Right cardiac atrium (tissue), 5 donors: ENCODE measurements at regions not wholly inside any gene's neighbourhood (a gene's known extent, or its start where the extent isn't known, plus 50 kb on each side); places are given as distances from the start of the nearest gene placed in this dataset.
A peak's percentile ranks its signal among the peaks of the same experiment; 100 is the strongest.

Experiments
- ATAC-seq, 2 donors: fragments of 200-7000 bp; cut with Tn5 transposase; one replicate each; pipeline versions ENCODE4 v1.8.0 to v1.9.1; 2020; ENCODE audit warnings: moderate library complexity in 2 of 2, mild to moderate bottlenecking in 1 of 2
- DNase-seq, 3 donors: peaks; one replicate each; pipeline ENCODE4 v3.0.0-alpha.2; 2020
- H3K27ac ChIP-seq: one replicate; pipeline ENCODE4 v1.5.1; 2013; ENCODE audit warnings: mild to moderate bottlenecking, low read length, control low read depth, moderate library complexity
- H3K27me3 ChIP-seq: one replicate; pipeline ENCODE4 v1.6.1; 2013; ENCODE audit not compliant: control insufficient read depth, insufficient read depth
- H3K4me1 ChIP-seq: one replicate; pipeline ENCODE4 v1.6.1; 2013; ENCODE audit warnings: low read length; ENCODE audit not compliant: control insufficient read depth, insufficient read depth
- H3K4me3 ChIP-seq: one replicate; pipeline ENCODE4 v1.5.1; 2013; ENCODE audit warnings: low read length, control low read depth
- H3K9me3 ChIP-seq: one replicate; pipeline ENCODE4 v1.6.1; 2013; ENCODE audit warnings: low read length; ENCODE audit not compliant: control insufficient read depth
- WGBS: extraction: QIAGEN DNeasy Blood & Tissue Kit; methylation state at CpG from one replicate; pipeline ENCODE4 v1.1.7; 2013; 5-methylcytosine and 5-hydroxymethylcytosine counted together
- intact Hi-C, 4 donors: fragments of 100-400 bp; cut with DNase I; formaldehyde crosslinking; loops; one replicate each; pipeline versions ENCODE4 v1.11.0 to v1.14.0; 2022 to 2023
- donor health status: healthy with polysubstance abuse.
- donor health status: DM: no; HTN: yes; CAD: no.
- donor health status: DM: no; HTN: no; CAD: no.
- donor health status: DM: no; HTN: yes; CAD: no; lungs with severe emphysema.
- donor health status: DM: yes; HTN: yes; CAD: no.

GRCh38 chr16:73337373-73338296 is 289.7 kb upstream of the ZFHX3 start:
- no peaks in the 10 kb centered on the region for H3K4me1 ChIP-seq
- 78% methylated on average over 11 of the region's 11 CpGs for WGBS
- H3K27ac ChIP-seq: no peak overlapping the region
- H3K27me3 ChIP-seq: no peaks in the 10 kb centered on the region
- ATAC-seq: no peak
- no peak overlapping the region for H3K4me3 ChIP-seq
- intact Hi-C loops: no loop called here
- H3K9me3 ChIP-seq: no peaks in the 10 kb centered on the region
- DNase-seq: no peak

- intact Hi-C loops: no loop called here
- H3K4me3 ChIP-seq: no peak overlapping the region
- peaks cover 1% of the 10 kb centered on the region for H3K9me3 ChIP-seq
- H3K27ac ChIP-seq: no peak overlapping the region
- DNase-seq: no peak
- WGBS: 72% methylated on average over 16 of the region's 16 CpGs
- ATAC-seq: no peak
- no peaks in the 10 kb centered on the region for H3K4me1 ChIP-seq
- no peaks in the 10 kb centered on the region for H3K27me3 ChIP-seq
Measured at GRCh38 chr16:73329358-73330286, 281.7 kb upstream of the ZFHX3 start.

GRCh38 chr16:73326770-73327470 is 279.0 kb upstream of the ZFHX3 start:
- Histone ChIP-seq H3K9me3 (peaks cover 1% of the 10 kb centered on the region), H3K4me1 (no peaks in the 10 kb centered on the region), H3K27ac (no peak overlapping the region), H3K4me3 (no peak overlapping the region), H3K27me3 (no peaks in the 10 kb centered on the region)
- no peak for ATAC-seq
- intact Hi-C loops: no loop called here
- 50% methylated on average over 5 of the region's 5 CpGs for WGBS
- no peak for DNase-seq

GRCh38 chr16:73326221-73326620 is 278.3 kb upstream of the ZFHX3 start:
- Histone ChIP-seq H3K9me3 (peaks cover 1% of the 10 kb centered on the region), H3K27ac (no peak overlapping the region), H3K4me3 (no peak overlapping the region), H3K4me1 (no peaks in the 10 kb centered on the region), H3K27me3 (no peaks in the 10 kb centered on the region)
- WGBS: 82% methylated on average over 7 of the region's 7 CpGs
- DNase-seq (no peak), ATAC-seq (no peak)
- intact Hi-C loops: no loop called here

- H3K27ac ChIP-seq: no peak overlapping the region
- no peak overlapping the region for H3K4me3 ChIP-seq
- no peaks in the 10 kb centered on the region for H3K27me3 ChIP-seq
- 37% methylated on average over 1 of the region's 1 CpG for WGBS
- DNase-seq: peak in 2 of 3 donors; percentile 15 to 67
- no peaks in the 10 kb centered on the region for H3K9me3 ChIP-seq
- no peak for ATAC-seq
- intact Hi-C loops: no loop called here
- H3K4me1 ChIP-seq: no peaks in the 10 kb centered on the region
Measured at GRCh38 chr16:73323880-73324279, 276.0 kb upstream of the ZFHX3 start.

- whole genome bisulfite sequencing: 76% methylated on average over 4 of the region's 4 CpGs
- no peak for DNase-seq
- intact Hi-C loops: no loop called here
Measured at GRCh38 chr16:73322856-73323255, 274.9 kb upstream of the ZFHX3 start.

GRCh38 chr16:73321853-73322252 is 273.9 kb upstream of the ZFHX3 start:
- no peak for ATAC-seq
- no peak for DNase-seq
- Histone ChIP-seq H3K4me3 (no peak overlapping the region), H3K4me1 (no peaks in the 10 kb centered on the region), H3K27ac (no peak overlapping the region), H3K27me3 (no peaks in the 10 kb centered on the region), H3K9me3 (no peaks in the 10 kb centered on the region)
- intact Hi-C loops: no loop called here
- 54% methylated on average over 8 of the region's 8 CpGs for WGBS

More at GRCh38 chr16:73322856-73323255, 274.9 kb upstream of the ZFHX3 start:
- no peak overlapping the region for H3K27ac ChIP-seq
- no peaks in the 10 kb centered on the region for H3K4me1 ChIP-seq
- H3K27me3 ChIP-seq: no peaks in the 10 kb centered on the region
- no peaks in the 10 kb centered on the region for H3K9me3 ChIP-seq
- H3K4me3 ChIP-seq: no peak overlapping the region
- ATAC-seq: no peak

GRCh38 chr16:73319737-73320136 is 271.8 kb upstream of the ZFHX3 start:
- Histone ChIP-seq H3K9me3 (no peaks in the 10 kb centered on the region), H3K27me3 (no peaks in the 10 kb centered on the region), H3K4me1 (no peaks in the 10 kb centered on the region), H3K4me3 (no peak overlapping the region), H3K27ac (no peak overlapping the region)
- intact Hi-C loops: no loop called here
- DNase-seq (no peak), ATAC-seq (no peak)
- 85% methylated on average over 8 of the region's 8 CpGs for WGBS

DNA sequence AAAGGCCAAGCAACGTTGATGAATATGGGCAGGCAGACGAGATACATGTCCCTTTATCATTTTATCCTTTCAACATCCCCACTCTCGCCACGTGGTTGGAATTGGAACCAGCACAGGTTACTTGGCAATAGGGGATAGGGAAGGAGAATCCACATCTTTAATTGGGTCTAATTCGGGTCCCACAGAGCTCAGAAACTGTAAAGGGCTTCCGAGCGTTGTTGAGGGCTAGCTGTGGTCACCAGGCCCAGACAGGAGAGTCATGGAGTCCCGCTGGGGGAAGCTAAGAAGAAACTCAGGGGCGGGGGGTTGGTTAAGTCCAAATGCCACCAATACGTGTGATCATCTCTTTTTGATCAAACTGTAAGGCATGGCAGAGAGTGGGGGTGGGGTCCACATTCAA is 271.3 kb upstream of the ZFHX3 start:
- DNase-seq: no peak
- 74% methylated on average over 10 of the region's 10 CpGs for WGBS
- intact Hi-C loops: no loop called here
- Histone ChIP-seq H3K4me3 (no peak overlapping the region), H3K27me3 (no peaks in the 10 kb centered on the region), H3K9me3 (no peaks in the 10 kb centered on the region), H3K4me1 (no peaks in the 10 kb centered on the region), H3K27ac (no peak overlapping the region)
- no peak for ATAC-seq

GRCh38 chr16:73317321-73317857 is 269.5 kb upstream of the ZFHX3 start:
- 88% methylated on average over 12 of the region's 12 CpGs for WGBS
- H3K4me3 ChIP-seq: no peak overlapping the region
- DNase-seq: no peak
- no peaks in the 10 kb centered on the region for H3K9me3 ChIP-seq
- intact Hi-C loops: no loop called here
- no peaks in the 10 kb centered on the region for H3K27me3 ChIP-seq
- no peaks in the 10 kb centered on the region for H3K4me1 ChIP-seq
- ATAC-seq: no peak
- H3K27ac ChIP-seq: no peak overlapping the region
